ENCODE measurements at regions not wholly inside any gene's neighbourhood (a gene's known extent, or its start where the extent isn't known, plus 50 kb on each side); places are given as distances from the start of the nearest gene placed in this dataset.

DNA sequence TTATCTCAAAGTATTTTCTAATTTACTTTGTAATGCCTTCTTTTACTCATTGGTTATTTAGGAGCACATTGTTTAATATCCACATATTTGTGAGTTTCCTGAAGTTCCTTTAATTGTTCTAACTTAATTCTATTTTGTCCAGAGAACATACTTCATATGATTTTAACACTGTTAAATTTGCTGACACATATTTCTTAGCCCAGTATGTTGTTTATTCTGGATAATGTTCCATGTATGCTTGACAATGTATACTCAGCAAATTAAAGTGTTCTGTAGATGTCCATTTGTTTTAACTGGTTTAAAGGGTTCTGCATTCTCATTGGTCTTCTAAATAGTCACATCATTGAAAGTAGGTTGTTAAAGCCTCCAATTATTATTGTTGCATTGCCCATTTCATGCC lies 643.7 kb upstream of the NR5A2 start:
- Histone ChIP-seq H3K27me3 (ENCODE audit: control insufficient read depth, insufficient read depth, low read length) (no peaks in the 10 kb centered on the region), H3K9me3 (ENCODE audit: control insufficient read depth, low read depth, low read length) (no peaks in the 10 kb centered on the region)
- no peak for DNase-seq

GRCh38 chr1:199394856-199395255 lies 632.7 kb upstream of the NR5A2 start:
- no peak overlapping the region for H3K27ac ChIP-seq (ENCODE audit: low read length)
- H3K36me3 ChIP-seq (ENCODE audit: control insufficient read depth, insufficient read depth, low read length) = no peaks in the 10 kb centered on the region
- no peak overlapping the region for H3K4me3 ChIP-seq (ENCODE audit: low read length)
- no peaks in the 10 kb centered on the region for H3K27me3 ChIP-seq (ENCODE audit: control insufficient read depth, insufficient read depth, low read length)
- no peak for DNase-seq
- no peaks in the 10 kb centered on the region for H3K4me1 ChIP-seq (ENCODE audit: control insufficient read depth, insufficient read depth, low read length)
- H3K9me3 ChIP-seq (ENCODE audit: control insufficient read depth, low read depth, low read length) = no peaks in the 10 kb centered on the region
- no CpG with 5 or more reads among the region's 3 CpGs for WGBS (ENCODE audit: insufficient coverage, low lambda C conversion rate)

More for the DNA sequence above, 643.7 kb upstream of the NR5A2 start:
- Histone ChIP-seq H3K36me3 (ENCODE audit: control insufficient read depth, insufficient read depth, low read length) (no peaks in the 10 kb centered on the region), H3K4me3 (ENCODE audit: low read length) (no peak overlapping the region), H3K27ac (ENCODE audit: low read length) (no peak overlapping the region), H3K4me1 (ENCODE audit: control insufficient read depth, insufficient read depth, low read length) (no peaks in the 10 kb centered on the region)

DNA sequence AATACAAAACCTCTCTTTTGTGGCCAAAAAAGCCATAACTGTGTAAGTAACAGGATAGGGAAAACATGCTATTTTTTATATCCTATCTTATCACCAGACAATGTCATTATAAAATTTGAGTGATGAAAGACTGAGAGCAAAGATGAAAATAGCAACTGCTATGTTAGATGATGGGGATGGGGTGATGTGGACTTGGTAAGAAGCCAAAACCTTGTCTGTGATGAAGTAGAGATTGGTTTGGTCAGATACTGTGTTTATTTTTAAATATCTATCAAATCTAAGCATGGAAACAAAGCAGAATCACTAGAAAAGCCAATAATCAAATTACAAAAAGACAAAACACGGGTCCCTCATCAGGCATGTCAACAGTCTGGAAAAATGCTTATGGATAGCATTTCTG lies 631.1 kb upstream of the NR5A2 start:
- Histone ChIP-seq H3K27ac (ENCODE audit: low read length) (no peak overlapping the region), H3K4me3 (ENCODE audit: low read length) (no peak overlapping the region), H3K9me3 (ENCODE audit: control insufficient read depth, low read depth, low read length) (no peaks in the 10 kb centered on the region), H3K36me3 (ENCODE audit: control insufficient read depth, insufficient read depth, low read length) (no peaks in the 10 kb centered on the region), H3K27me3 (ENCODE audit: control insufficient read depth, insufficient read depth, low read length) (no peaks in the 10 kb centered on the region), H3K4me1 (ENCODE audit: control insufficient read depth, insufficient read depth, low read length) (no peaks in the 10 kb centered on the region)
- WGBS (ENCODE audit: insufficient coverage, low lambda C conversion rate) = 43% methylated on average over 1 of the region's 1 CpG
- DNase-seq = no peak

- Histone ChIP-seq H3K27ac (ENCODE audit: low read length) (no peak overlapping the region), H3K4me1 (ENCODE audit: control insufficient read depth, insufficient read depth, low read length) (no peaks in the 10 kb centered on the region), H3K9me3 (ENCODE audit: control insufficient read depth, low read depth, low read length) (no peaks in the 10 kb centered on the region), H3K36me3 (ENCODE audit: control insufficient read depth, insufficient read depth, low read length) (no peaks in the 10 kb centered on the region), H3K4me3 (ENCODE audit: low read length) (no peak overlapping the region), H3K27me3 (ENCODE audit: control insufficient read depth, insufficient read depth, low read length) (no peaks in the 10 kb centered on the region)
- WGBS (ENCODE audit: insufficient coverage, low lambda C conversion rate) = 60% methylated on average over 2 of the region's 3 CpGs
- DNase-seq = no peak
These were observed 627.4 kb upstream of the NR5A2 start for GRCh38 chr1:199399996-199400724.

DNA sequence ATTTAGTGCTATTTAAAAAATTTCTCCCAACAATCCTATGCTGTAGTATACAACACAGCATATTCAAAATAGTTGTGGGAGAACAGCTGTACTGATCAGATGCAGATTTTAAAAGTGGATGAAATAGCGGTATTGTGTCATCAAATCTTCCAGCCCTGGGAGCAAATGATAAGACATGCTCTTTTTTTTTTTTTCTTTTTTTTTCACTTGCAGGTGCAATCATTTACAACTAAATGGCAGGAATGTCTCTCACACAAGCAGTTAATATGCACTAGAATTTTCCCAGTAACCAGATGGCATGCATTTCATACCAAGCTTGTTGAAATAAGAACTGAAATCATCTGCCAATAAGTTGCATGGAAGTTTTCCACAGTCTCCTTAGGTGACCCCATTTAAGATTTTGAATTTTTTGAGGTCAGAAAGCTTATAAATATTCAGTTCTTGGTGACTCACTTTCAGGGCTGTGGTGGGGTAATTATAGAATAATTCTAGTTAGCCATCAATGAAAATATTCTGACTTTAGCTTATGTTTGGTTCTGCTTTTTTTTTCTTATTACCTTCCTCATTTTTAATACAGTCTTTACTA lies 623.9 kb upstream of the NR5A2 start:
- Histone ChIP-seq H3K4me1 (ENCODE audit: control insufficient read depth, insufficient read depth, low read length) (no peaks in the 10 kb centered on the region), H3K27ac (ENCODE audit: low read length) (no peak overlapping the region), H3K27me3 (ENCODE audit: control insufficient read depth, insufficient read depth, low read length) (no peaks in the 10 kb centered on the region), H3K4me3 (ENCODE audit: low read length) (no peak overlapping the region), H3K36me3 (ENCODE audit: control insufficient read depth, insufficient read depth, low read length) (no peaks in the 10 kb centered on the region), H3K9me3 (ENCODE audit: control insufficient read depth, low read depth, low read length) (no peaks in the 10 kb centered on the region)
- DNase-seq = no peak
- WGBS (ENCODE audit: insufficient coverage, low lambda C conversion rate) = no CpG with 5 or more reads among the region's 1 CpG

- H3K4me1 ChIP-seq (ENCODE audit: control insufficient read depth, insufficient read depth, low read length) = no peaks in the 10 kb centered on the region
- H3K4me3 ChIP-seq (ENCODE audit: low read length) = no peak overlapping the region
- no peaks in the 10 kb centered on the region for H3K36me3 ChIP-seq (ENCODE audit: control insufficient read depth, insufficient read depth, low read length)
- H3K9me3 ChIP-seq (ENCODE audit: control insufficient read depth, low read depth, low read length) = no peaks in the 10 kb centered on the region
- DNase-seq = no peak
- H3K27me3 ChIP-seq (ENCODE audit: control insufficient read depth, insufficient read depth, low read length) = no peaks in the 10 kb centered on the region
- H3K27ac ChIP-seq (ENCODE audit: low read length) = no peak overlapping the region
These were observed 623.3 kb upstream of the NR5A2 start for GRCh38 chr1:199404191-199404590.

- DNase-seq = no peak
- Histone ChIP-seq H3K36me3 (ENCODE audit: control insufficient read depth, insufficient read depth, low read length) (no peaks in the 10 kb centered on the region), H3K9me3 (ENCODE audit: control insufficient read depth, low read depth, low read length) (no peaks in the 10 kb centered on the region), H3K27me3 (ENCODE audit: control insufficient read depth, insufficient read depth, low read length) (no peaks in the 10 kb centered on the region), H3K4me1 (ENCODE audit: control insufficient read depth, insufficient read depth, low read length) (no peaks in the 10 kb centered on the region), H3K4me3 (ENCODE audit: low read length) (no peak overlapping the region), H3K27ac (ENCODE audit: low read length) (no peak overlapping the region)
These were observed 622.5 kb upstream of the NR5A2 start for GRCh38 chr1:199404976-199405375.

GRCh38 chr1:199405634-199406196 lies 621.8 kb upstream of the NR5A2 start:
- DNase-seq = no peak
- Histone ChIP-seq H3K27me3 (ENCODE audit: control insufficient read depth, insufficient read depth, low read length) (no peaks in the 10 kb centered on the region), H3K27ac (ENCODE audit: low read length) (no peak overlapping the region), H3K4me1 (ENCODE audit: control insufficient read depth, insufficient read depth, low read length) (no peaks in the 10 kb centered on the region), H3K36me3 (ENCODE audit: control insufficient read depth, insufficient read depth, low read length) (no peaks in the 10 kb centered on the region), H3K9me3 (ENCODE audit: control insufficient read depth, low read depth, low read length) (no peaks in the 10 kb centered on the region), H3K4me3 (ENCODE audit: low read length) (no peak overlapping the region)
- 100% methylated on average over 1 of the region's 3 CpGs for WGBS (ENCODE audit: insufficient coverage, low lambda C conversion rate)

DNA sequence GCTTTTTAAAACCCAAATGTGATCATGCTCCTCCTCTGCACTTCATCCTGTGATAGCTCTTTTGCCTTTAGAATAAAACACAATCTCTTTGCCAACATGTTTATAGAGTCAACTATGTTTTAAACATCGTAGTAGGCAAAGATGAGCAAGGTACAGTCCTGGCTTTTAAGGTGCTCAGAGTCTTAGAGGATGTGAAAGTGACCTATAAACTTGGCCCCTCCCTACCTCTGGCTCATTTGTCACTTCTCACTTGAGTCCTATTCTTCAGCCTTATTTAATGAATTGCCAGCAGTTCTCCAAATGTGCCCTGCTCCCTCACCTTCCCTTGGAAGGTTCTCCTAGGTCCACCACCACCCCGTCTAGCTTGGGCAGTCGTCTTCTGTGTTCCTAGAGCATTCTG lies 617.0 kb upstream of the NR5A2 start:
- WGBS (ENCODE audit: insufficient coverage, low lambda C conversion rate) = 100% methylated on average over 1 of the region's 3 CpGs
- no peak for DNase-seq

GRCh38 chr1:199411506-199411905 lies 616.0 kb upstream of the NR5A2 start:
- H3K36me3 ChIP-seq (ENCODE audit: control insufficient read depth, insufficient read depth, low read length) = no peaks in the 10 kb centered on the region
- H3K4me1 ChIP-seq (ENCODE audit: control insufficient read depth, insufficient read depth, low read length) = no peaks in the 10 kb centered on the region
- no peak overlapping the region for H3K4me3 ChIP-seq (ENCODE audit: low read length)
- DNase-seq = no peak
- H3K27ac ChIP-seq (ENCODE audit: low read length) = no peak overlapping the region
- H3K9me3 ChIP-seq (ENCODE audit: control insufficient read depth, low read depth, low read length) = no peaks in the 10 kb centered on the region
- no peaks in the 10 kb centered on the region for H3K27me3 ChIP-seq (ENCODE audit: control insufficient read depth, insufficient read depth, low read length)

More for the DNA sequence above, 617.0 kb upstream of the NR5A2 start:
- no peak overlapping the region for H3K27ac ChIP-seq (ENCODE audit: low read length)
- no peaks in the 10 kb centered on the region for H3K27me3 ChIP-seq (ENCODE audit: control insufficient read depth, insufficient read depth, low read length)
- H3K4me1 ChIP-seq (ENCODE audit: control insufficient read depth, insufficient read depth, low read length) = no peaks in the 10 kb centered on the region
- no peaks in the 10 kb centered on the region for H3K9me3 ChIP-seq (ENCODE audit: control insufficient read depth, low read depth, low read length)
- H3K4me3 ChIP-seq (ENCODE audit: low read length) = no peak overlapping the region
- no peaks in the 10 kb centered on the region for H3K36me3 ChIP-seq (ENCODE audit: control insufficient read depth, insufficient read depth, low read length)

- H3K9me3 ChIP-seq (ENCODE audit: control insufficient read depth, low read depth, low read length) = no peaks in the 10 kb centered on the region
- no peak overlapping the region for H3K4me3 ChIP-seq (ENCODE audit: low read length)
- no peak for DNase-seq
These were observed 605.3 kb upstream of the NR5A2 start for GRCh38 chr1:199422206-199422605.

More at GRCh38 chr1:199422206-199422605, 605.3 kb upstream of the NR5A2 start:
- H3K27ac ChIP-seq (ENCODE audit: low read length) = no peak overlapping the region
- H3K27me3 ChIP-seq (ENCODE audit: control insufficient read depth, insufficient read depth, low read length) = no peaks in the 10 kb centered on the region
- no peaks in the 10 kb centered on the region for H3K36me3 ChIP-seq (ENCODE audit: control insufficient read depth, insufficient read depth, low read length)
- H3K4me1 ChIP-seq (ENCODE audit: control insufficient read depth, insufficient read depth, low read length) = no peaks in the 10 kb centered on the region
- no CpG with 5 or more reads among the region's 1 CpG for whole genome bisulfite sequencing (ENCODE audit: insufficient coverage, low lambda C conversion rate)
